Ovary (tissue), 3 donors: ENCODE measurements at regions not wholly inside any gene's neighbourhood (a gene's known extent, or its start where the extent isn't known, plus 50 kb on each side); places are given as distances from the start of the nearest gene placed in this dataset.

Experiments used
- CTCF ChIP-seq, 3 donors: fragments of 450-650 bp in 2 of 3; fragments of 200-600 bp in 1 of 3; IDR thresholded peaks; one replicate each; pipeline versions ENCODE4 v1.5.1 to v1.8.0; 2016 to 2022; ENCODE audit warnings: antibody characterized with exemption in 3 of 3, mild to moderate bottlenecking in 1 of 3
- EP300 ChIP-seq: sonication (generic); formaldehyde crosslinking; IDR thresholded peaks from one replicate; pipeline ENCODE4 v1.6.1; 2017; ENCODE audit warnings: antibody characterized with exemption
- donor health status: DM: no; HTN: no; CAD: no.

GRCh38 chr12:131458048-131458374 is 252.9 kb upstream of the SFSWAP start:
- TF ChIP-seq CTCF (IDR thresholded peaks at IDR 0.05) (no peak), EP300 (no peak)
